HTR-8/SVneo (cell line): ENCODE measurements at regions not wholly inside any gene's neighbourhood (a gene's known extent, or its start where the extent isn't known, plus 50 kb on each side); places are given as distances from the start of the nearest gene placed in this dataset.
"Not testable (repeated sequence)": the region's sequence is repeated elsewhere in the genome, so short reads cannot be mapped to it uniquely, and the experiment has no call there.

Experiments used
- DNase-seq: peaks from one replicate; pipeline ENCODE4 v3.0.0; 2011; ENCODE audit warnings: low spot score, mixed read lengths; ENCODE audit not compliant: insufficient read length
- FAIRE-seq: peaks from 2 replicates; lab custom pipeline; 2011; peaks lifted over from hg19 to GRCh38; lab: Jason Lieb, UNC

- no peak for FAIRE-seq
These were observed 89.4 kb upstream of the C1orf174 start for GRCh38 chr1:3989465-3989864.

GRCh38 chr1:3992103-3992556, 92.1 kb upstream of the C1orf174 start:
- DNase-seq (no peak), FAIRE-seq (no peak)

More at GRCh38 chr1:3989465-3989864, 89.4 kb upstream of the C1orf174 start:
- no peak for DNase-seq

GRCh38 chr1:3992746-3993145, 92.7 kb upstream of the C1orf174 start:
- DNase-seq = no peak
- no peak for FAIRE-seq

- DNase-seq (no peak), FAIRE-seq (no peak)
These were observed 93.7 kb upstream of the C1orf174 start for GRCh38 chr1:3993619-3994375.

- FAIRE-seq (no peak), DNase-seq (no peak)
These were observed 95.2 kb upstream of the C1orf174 start for GRCh38 chr1:3995141-3995780.

GRCh38 chr1:3996846-3997705, 97.0 kb upstream of the C1orf174 start:
- DNase-seq (no peak), FAIRE-seq (no peak)

GRCh38 chr1:3998086-3998485, 98.0 kb upstream of the C1orf174 start:
- DNase-seq (no peak), FAIRE-seq (no peak)

GRCh38 chr1:3999514-3999913, 99.4 kb upstream of the C1orf174 start:
- DNase-seq, FAIRE-seq: not testable (repeated sequence)

- DNase-seq = no peak
- FAIRE-seq = no peak
These were observed 100.1 kb upstream of the C1orf174 start for GRCh38 chr1:3999941-4000735.

GRCh38 chr1:4000811-4001251, 100.8 kb upstream of the C1orf174 start:
- FAIRE-seq (no peak), DNase-seq (no peak)

- FAIRE-seq (no peak), DNase-seq (no peak)
These were observed 101.4 kb upstream of the C1orf174 start for GRCh38 chr1:4001461-4001860.

- DNase-seq (no peak), FAIRE-seq (no peak)
These were observed 102.0 kb upstream of the C1orf174 start for GRCh38 chr1:4002061-4002521.

GRCh38 chr1:4002741-4003140, 102.7 kb upstream of the C1orf174 start:
- no peak for FAIRE-seq

GRCh38 chr1:4003846-4004505, 103.9 kb upstream of the C1orf174 start:
- DNase-seq (no peak), FAIRE-seq (no peak)

More at GRCh38 chr1:4002741-4003140, 102.7 kb upstream of the C1orf174 start:
- DNase-seq = no peak

- DNase-seq = no peak
- FAIRE-seq = no peak
These were observed 104.8 kb upstream of the C1orf174 start for GRCh38 chr1:4004635-4005430.

- no peak for FAIRE-seq
These were observed 105.4 kb upstream of the C1orf174 start for GRCh38 chr1:4005431-4005830.

GRCh38 chr1:4006676-4007374, 106.8 kb upstream of the C1orf174 start:
- FAIRE-seq = no peak

More at GRCh38 chr1:4005431-4005830, 105.4 kb upstream of the C1orf174 start:
- no peak for DNase-seq

GRCh38 chr1:4010284-4010683, 110.2 kb upstream of the C1orf174 start:
- no peak for DNase-seq
- no peak for FAIRE-seq

More at GRCh38 chr1:4006676-4007374, 106.8 kb upstream of the C1orf174 start:
- no peak for DNase-seq
